ENCODE measurements at regions not wholly inside any gene's neighbourhood (a gene's known extent, or its start where the extent isn't known, plus 50 kb on each side); places are given as distances from the start of the nearest gene placed in this dataset.

DNA sequence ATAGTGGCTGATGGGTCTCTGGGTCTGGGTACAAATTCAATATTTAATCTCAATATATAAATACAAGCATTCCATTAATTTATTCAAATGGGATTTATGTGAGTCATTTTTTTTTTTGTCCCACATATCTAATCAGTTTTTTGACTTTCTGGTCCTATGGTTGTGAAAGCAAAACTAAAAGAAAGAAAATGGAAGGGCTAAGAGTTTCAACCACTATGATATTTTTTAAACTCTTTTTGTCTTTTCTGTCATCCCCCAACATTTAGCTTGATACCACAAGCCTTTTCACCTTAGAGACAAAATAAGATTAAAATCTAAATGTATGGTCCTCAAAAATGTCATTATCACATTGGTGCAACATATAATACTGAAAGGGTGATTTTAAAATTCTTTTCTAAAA lies 602.7 kb upstream of the CHRM3 start:
- TF ChIP-seq RBM22 (optimal IDR thresholded peaks at IDR 0.05; ENCODE audit: low read length) (no peak), ZC3H4 (CRISPR knock-in tag; IDR thresholded peaks at IDR 0.05; ENCODE audit: borderline replicate concordance) (no peak), ZNF709 (CRISPR knock-in tag; IDR thresholded peaks at IDR 0.05) (no peak), MBNL3 (CRISPR knock-in tag; conservative IDR thresholded peaks at IDR 0.05) (no peak)
- TF ChIP-seq, protein P1, sequence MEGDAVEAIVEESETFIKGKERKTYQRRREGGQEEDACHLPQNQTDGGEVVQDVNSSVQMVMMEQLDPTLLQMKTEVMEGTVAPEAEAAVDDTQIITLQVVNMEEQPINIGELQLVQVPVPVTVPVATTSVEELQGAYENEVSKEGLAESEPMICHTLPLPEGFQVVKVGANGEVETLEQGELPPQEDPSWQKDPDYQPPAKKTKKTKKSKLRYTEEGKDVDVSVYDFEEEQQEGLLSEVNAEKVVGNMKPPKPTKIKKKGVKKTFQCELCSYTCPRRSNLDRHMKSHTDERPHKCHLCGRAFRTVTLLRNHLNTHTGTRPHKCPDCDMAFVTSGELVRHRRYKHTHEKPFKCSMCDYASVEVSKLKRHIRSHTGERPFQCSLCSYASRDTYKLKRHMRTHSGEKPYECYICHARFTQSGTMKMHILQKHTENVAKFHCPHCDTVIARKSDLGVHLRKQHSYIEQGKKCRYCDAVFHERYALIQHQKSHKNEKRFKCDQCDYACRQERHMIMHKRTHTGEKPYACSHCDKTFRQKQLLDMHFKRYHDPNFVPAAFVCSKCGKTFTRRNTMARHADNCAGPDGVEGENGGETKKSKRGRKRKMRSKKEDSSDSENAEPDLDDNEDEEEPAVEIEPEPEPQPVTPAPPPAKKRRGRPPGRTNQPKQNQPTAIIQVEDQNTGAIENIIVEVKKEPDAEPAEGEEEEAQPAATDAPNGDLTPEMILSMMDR (CRISPR knock-in tag; IDR thresholded peaks at IDR 0.05): no peak
- TF ChIP-seq, protein P2, sequence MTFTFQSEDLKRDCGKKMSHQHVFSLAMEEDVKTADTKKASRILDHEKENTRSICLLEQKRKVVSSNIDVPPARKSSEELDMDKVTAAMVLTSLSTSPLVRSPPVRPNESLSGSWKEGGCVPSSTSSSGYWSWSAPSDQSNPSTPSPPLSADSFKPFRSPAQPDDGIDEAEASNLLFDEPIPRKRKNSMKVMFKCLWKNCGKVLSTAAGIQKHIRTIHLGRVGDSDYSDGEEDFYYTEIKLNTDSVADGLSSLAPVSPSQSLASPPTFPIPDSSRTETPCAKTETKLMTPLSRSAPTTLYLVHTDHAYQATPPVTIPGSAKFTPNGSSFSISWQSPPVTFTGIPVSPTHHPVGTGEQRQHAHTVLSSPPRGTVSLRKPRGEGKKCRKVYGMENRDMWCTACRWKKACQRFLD (CRISPR knock-in tag; IDR thresholded peaks at IDR 0.05; ENCODE audit: borderline replicate concordance): no peak
